ENCODE measurements at regions not wholly inside any gene's neighbourhood (a gene's known extent, or its start where the extent isn't known, plus 50 kb on each side); places are given as distances from the start of the nearest gene placed in this dataset.

GRCh38 chr7:35504365-35504764 lies 190.6 kb downstream of the HERPUD2 start:
- no peak overlapping the region for H3K4me3 ChIP-seq (ENCODE audit: low read depth, low read length)
- TF ChIP-seq, protein P1, sequence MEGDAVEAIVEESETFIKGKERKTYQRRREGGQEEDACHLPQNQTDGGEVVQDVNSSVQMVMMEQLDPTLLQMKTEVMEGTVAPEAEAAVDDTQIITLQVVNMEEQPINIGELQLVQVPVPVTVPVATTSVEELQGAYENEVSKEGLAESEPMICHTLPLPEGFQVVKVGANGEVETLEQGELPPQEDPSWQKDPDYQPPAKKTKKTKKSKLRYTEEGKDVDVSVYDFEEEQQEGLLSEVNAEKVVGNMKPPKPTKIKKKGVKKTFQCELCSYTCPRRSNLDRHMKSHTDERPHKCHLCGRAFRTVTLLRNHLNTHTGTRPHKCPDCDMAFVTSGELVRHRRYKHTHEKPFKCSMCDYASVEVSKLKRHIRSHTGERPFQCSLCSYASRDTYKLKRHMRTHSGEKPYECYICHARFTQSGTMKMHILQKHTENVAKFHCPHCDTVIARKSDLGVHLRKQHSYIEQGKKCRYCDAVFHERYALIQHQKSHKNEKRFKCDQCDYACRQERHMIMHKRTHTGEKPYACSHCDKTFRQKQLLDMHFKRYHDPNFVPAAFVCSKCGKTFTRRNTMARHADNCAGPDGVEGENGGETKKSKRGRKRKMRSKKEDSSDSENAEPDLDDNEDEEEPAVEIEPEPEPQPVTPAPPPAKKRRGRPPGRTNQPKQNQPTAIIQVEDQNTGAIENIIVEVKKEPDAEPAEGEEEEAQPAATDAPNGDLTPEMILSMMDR (IDR thresholded peaks at IDR 0.05; ENCODE audit: low read depth, low read length), result no peak

DNA sequence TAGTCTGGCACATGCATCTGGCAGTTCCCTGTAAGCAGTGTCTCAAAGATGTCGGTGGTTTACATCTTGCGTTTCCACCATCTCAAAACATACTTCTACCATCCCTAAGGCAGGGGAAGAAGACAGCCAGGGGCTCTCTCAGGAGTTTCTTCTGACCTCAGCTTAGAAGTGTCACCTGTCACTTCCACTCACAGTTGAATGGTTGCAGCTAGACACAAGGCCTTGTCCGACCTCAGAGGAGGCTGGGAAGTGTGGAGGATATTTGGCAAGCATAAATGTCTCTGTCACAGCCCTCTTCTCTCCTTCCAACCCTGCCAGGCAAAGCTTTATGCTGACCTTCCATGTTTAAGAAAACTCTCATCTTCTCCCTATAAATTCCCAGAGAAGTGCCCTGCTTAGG lies 193.3 kb downstream of the HERPUD2 start:
- no peak overlapping the region for H3K4me3 ChIP-seq (ENCODE audit: low read depth, low read length)
- TF ChIP-seq, protein P1 (IDR thresholded peaks at IDR 0.05; ENCODE audit: low read depth, low read length), result no peak

GRCh38 chr7:35499226-35499625 lies 195.7 kb downstream of the HERPUD2 start:
- no peak overlapping the region for H3K4me3 ChIP-seq (ENCODE audit: low read depth, low read length)
- TF ChIP-seq, protein P1 (IDR thresholded peaks at IDR 0.05; ENCODE audit: low read depth, low read length), result no peak

DNA sequence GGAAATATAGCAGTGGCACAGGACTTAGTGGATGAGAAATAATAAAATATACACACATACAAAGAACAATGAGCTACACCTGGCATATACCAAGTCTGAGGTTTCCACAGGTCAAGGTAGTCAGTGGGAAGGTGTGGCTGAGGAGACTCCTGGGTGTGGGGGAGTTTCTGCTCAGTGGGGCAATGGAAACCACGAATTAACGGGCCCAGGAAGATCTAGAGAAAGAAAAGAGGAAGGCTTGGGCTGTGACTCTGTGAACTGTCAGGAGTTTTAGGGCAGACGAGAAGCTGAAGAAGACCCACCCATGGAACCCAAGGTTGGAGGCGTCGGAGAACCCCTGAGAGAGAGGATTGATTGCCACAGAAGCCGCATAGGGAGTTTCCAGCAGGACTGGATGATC lies 196.5 kb downstream of the HERPUD2 start:
- TF ChIP-seq, protein P1 (IDR thresholded peaks at IDR 0.05; ENCODE audit: low read depth, low read length), result no peak
- H3K4me3 ChIP-seq (ENCODE audit: low read depth, low read length), result no peak overlapping the region

GRCh38 chr7:35495844-35496243 lies 199.1 kb downstream of the HERPUD2 start:
- TF ChIP-seq, protein P1 (IDR thresholded peaks at IDR 0.05; ENCODE audit: low read depth, low read length), result no peak
- no peak overlapping the region for H3K4me3 ChIP-seq (ENCODE audit: low read depth, low read length)

DNA sequence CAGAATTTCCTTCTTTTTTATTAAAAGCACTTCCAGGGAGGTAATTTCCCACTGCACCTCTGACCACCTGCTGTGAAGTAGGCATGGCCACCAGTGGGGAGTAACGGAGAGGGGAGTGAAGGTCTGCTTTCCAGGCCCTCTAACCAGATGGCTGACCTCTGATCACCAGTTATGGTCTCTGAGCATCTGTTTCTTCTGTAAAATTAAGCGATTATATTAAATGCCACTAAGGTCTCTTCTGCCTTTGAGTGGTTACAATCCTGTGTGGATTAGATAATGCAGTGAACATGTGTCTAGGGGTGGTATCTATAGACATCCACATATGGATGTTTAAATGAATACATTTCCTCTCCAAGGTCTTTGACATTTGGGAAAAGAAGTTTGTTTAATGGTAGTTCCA lies 199.6 kb downstream of the HERPUD2 start:
- TF ChIP-seq, protein P1 (IDR thresholded peaks at IDR 0.05; ENCODE audit: low read depth, low read length), result no peak
- H3K4me3 ChIP-seq (ENCODE audit: low read depth, low read length), result no peak overlapping the region

DNA sequence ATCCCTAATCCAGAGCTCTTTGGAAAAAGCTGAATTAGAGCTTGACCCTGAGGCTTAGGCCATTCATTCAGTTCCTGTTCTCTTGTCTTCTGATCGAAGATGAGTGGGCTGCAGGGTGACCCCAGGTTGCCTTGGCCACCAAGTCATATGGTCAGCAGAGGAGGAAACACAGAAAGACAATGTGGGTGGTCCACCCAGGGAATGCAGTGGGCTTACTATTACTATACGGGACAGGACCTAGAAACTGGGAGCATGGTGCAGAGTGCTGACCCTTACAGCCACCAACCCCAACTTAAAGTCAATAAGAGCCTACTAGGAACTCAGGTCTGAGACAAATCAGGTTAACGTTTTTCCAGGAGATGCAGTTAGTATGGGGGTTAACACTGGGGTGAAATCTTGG lies 200.5 kb downstream of the HERPUD2 start:
- TF ChIP-seq, protein P1 (IDR thresholded peaks at IDR 0.05; ENCODE audit: low read depth, low read length), result no peak
- no peak overlapping the region for H3K4me3 ChIP-seq (ENCODE audit: low read depth, low read length)
